ENCODE measurements at regions not wholly inside any gene's neighbourhood (a gene's known extent, or its start where the extent isn't known, plus 50 kb on each side); places are given as distances from the start of the nearest gene placed in this dataset.

- Histone ChIP-seq H3K9me2 (ENCODE audit: insufficient read depth, low read length) (no peaks in the 10 kb centered on the region), H3F3A (ENCODE audit: insufficient read depth, low read length, poor library complexity, severe bottlenecking) (no peaks in the 10 kb centered on the region), H3K36me3 (ENCODE audit: insufficient read depth, low read length) (no peaks in the 10 kb centered on the region), H3K4me2 (ENCODE audit: low read length) (no peak overlapping the region), H2AFZ (ENCODE audit: low read depth, low read length) (no peak overlapping the region), H3K27ac (ENCODE audit: low read length) (no peak overlapping the region), H3K79me2 (replicated peaks; ENCODE audit: insufficient read depth, low read length) (no peaks in the 10 kb centered on the region), H3K9me3 (ENCODE audit: low read length) (no peaks in the 10 kb centered on the region), H3K27me3 (ENCODE audit: insufficient read depth, low read depth, low read length) (no peaks in the 10 kb centered on the region), H4K20me1 (ENCODE audit: insufficient read depth) (no peaks in the 10 kb centered on the region), H3K9ac (ENCODE audit: low read length) (no peak overlapping the region), H3K4me3 (ENCODE audit: low read length) (no peak overlapping the region)
- TF ChIP-seq EZH2 (IDR thresholded peaks at IDR 0.05; ENCODE audit: borderline replicate concordance, insufficient read depth, low read length, poor library complexity, severe bottlenecking) (no peak), SMC3 (conservative IDR thresholded peaks at IDR 0.05; ENCODE audit: poor library complexity) (no peak), RAD21 (conservative IDR thresholded peaks at IDR 0.05) (no peak), EP300 (conservative IDR thresholded peaks at IDR 0.05; ENCODE audit: poor library complexity, severe bottlenecking) (no peak), TAF1 (IDR thresholded peaks at IDR 0.05; ENCODE audit: low read depth) (no peak), CTCF (IDR thresholded peaks at IDR 0.05; ENCODE audit: poor library complexity, severe bottlenecking) (no peak), POLR2AphosphoS5 (IDR thresholded peaks at IDR 0.05) (no peak), MXI1 (conservative IDR thresholded peaks at IDR 0.05; ENCODE audit: poor library complexity, severe bottlenecking) (no peak)
- TF ChIP-seq, protein P1, sequence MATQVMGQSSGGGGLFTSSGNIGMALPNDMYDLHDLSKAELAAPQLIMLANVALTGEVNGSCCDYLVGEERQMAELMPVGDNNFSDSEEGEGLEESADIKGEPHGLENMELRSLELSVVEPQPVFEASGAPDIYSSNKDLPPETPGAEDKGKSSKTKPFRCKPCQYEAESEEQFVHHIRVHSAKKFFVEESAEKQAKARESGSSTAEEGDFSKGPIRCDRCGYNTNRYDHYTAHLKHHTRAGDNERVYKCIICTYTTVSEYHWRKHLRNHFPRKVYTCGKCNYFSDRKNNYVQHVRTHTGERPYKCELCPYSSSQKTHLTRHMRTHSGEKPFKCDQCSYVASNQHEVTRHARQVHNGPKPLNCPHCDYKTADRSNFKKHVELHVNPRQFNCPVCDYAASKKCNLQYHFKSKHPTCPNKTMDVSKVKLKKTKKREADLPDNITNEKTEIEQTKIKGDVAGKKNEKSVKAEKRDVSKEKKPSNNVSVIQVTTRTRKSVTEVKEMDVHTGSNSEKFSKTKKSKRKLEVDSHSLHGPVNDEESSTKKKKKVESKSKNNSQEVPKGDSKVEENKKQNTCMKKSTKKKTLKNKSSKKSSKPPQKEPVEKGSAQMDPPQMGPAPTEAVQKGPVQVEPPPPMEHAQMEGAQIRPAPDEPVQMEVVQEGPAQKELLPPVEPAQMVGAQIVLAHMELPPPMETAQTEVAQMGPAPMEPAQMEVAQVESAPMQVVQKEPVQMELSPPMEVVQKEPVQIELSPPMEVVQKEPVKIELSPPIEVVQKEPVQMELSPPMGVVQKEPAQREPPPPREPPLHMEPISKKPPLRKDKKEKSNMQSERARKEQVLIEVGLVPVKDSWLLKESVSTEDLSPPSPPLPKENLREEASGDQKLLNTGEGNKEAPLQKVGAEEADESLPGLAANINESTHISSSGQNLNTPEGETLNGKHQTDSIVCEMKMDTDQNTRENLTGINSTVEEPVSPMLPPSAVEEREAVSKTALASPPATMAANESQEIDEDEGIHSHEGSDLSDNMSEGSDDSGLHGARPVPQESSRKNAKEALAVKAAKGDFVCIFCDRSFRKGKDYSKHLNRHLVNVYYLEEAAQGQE (IDR thresholded peaks at IDR 0.05; ENCODE audit: borderline replicate concordance), result no peak
Observed at GRCh38 chr7:92992483-92992882, 125.3 kb downstream of the SAMD9 start.

DNA sequence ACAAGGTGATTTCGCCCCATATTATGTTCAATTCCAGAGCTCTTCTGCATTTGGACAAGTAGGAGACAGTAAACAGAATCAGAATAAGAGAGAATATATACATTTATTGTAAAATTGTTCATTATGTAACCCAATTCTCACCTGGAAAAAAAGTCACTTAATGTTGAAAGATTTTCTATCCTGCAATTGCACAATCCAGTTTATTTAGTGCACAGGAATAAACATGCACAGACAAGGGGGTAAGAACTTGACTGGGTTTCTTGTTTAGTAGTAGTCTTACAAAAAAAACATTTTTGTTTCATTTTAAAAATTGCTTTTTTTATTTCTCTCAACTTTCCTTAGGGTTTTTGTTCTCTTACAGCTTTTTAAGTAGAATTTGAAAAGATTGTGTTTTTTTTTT, 126.6 kb downstream of the SAMD9 start:
- no peaks in the 10 kb centered on the region for H3K9me2 ChIP-seq (ENCODE audit: insufficient read depth, low read length)
- H3K4me2 ChIP-seq (ENCODE audit: low read length), result no peak overlapping the region
- no peaks in the 10 kb centered on the region for H3K79me2 ChIP-seq (replicated peaks; ENCODE audit: insufficient read depth, low read length)
- H3K9me3 ChIP-seq (ENCODE audit: low read length), result no peaks in the 10 kb centered on the region
- H3K27me3 ChIP-seq (ENCODE audit: insufficient read depth, low read depth, low read length), result no peaks in the 10 kb centered on the region
- TF ChIP-seq POLR2AphosphoS5 (IDR thresholded peaks at IDR 0.05), result no peak
- TF ChIP-seq, protein P1 (IDR thresholded peaks at IDR 0.05; ENCODE audit: borderline replicate concordance), result no peak
- no peak for TF ChIP-seq RAD21 (conservative IDR thresholded peaks at IDR 0.05)
- no peak for TF ChIP-seq EZH2 (IDR thresholded peaks at IDR 0.05; ENCODE audit: borderline replicate concordance, insufficient read depth, low read length, poor library complexity, severe bottlenecking)
- no peak for TF ChIP-seq EP300 (conservative IDR thresholded peaks at IDR 0.05; ENCODE audit: poor library complexity, severe bottlenecking)
- no peak for TF ChIP-seq TAF1 (IDR thresholded peaks at IDR 0.05; ENCODE audit: low read depth)
- no peak for TF ChIP-seq CTCF (IDR thresholded peaks at IDR 0.05; ENCODE audit: poor library complexity, severe bottlenecking)
- no peak for TF ChIP-seq SMC3 (conservative IDR thresholded peaks at IDR 0.05; ENCODE audit: poor library complexity)
- no peak for TF ChIP-seq MXI1 (conservative IDR thresholded peaks at IDR 0.05; ENCODE audit: poor library complexity, severe bottlenecking)
- H2AFZ ChIP-seq (ENCODE audit: low read depth, low read length), result no peak overlapping the region
- H3K4me3 ChIP-seq (ENCODE audit: low read length), result no peak overlapping the region
- no peaks in the 10 kb centered on the region for H3K36me3 ChIP-seq (ENCODE audit: insufficient read depth, low read length)
- H3F3A ChIP-seq (ENCODE audit: insufficient read depth, low read length, poor library complexity, severe bottlenecking), result no peaks in the 10 kb centered on the region
- H3K27ac ChIP-seq (ENCODE audit: low read length), result no peak overlapping the region
- no peak overlapping the region for H3K9ac ChIP-seq (ENCODE audit: low read length)
- no peaks in the 10 kb centered on the region for H4K20me1 ChIP-seq (ENCODE audit: insufficient read depth)

Data from neural cell (in vitro differentiated cells).